Fibroblast of the aortic adventitia (primary cell): ENCODE measurements at regions not wholly inside any gene's neighbourhood (a gene's known extent, or its start where the extent isn't known, plus 50 kb on each side); places are given as distances from the start of the nearest gene placed in this dataset.
A peak's percentile ranks its signal among the peaks of the same experiment; 100 is the strongest.

Experiments used
- DNase-seq: peaks from one replicate; pipeline ENCODE4 v3.0.0-alpha.2; 2010; ENCODE audit warnings: low read depth
- H3K4me3 ChIP-seq: 2 replicates; pipeline ENCODE4 v1.5.1; 2011; ENCODE audit warnings: low read depth, mild to moderate bottlenecking, control low read depth, low read length, moderate library complexity
- TF ChIP-seq, protein P1 (sequence below): IDR thresholded peaks from 2 replicates; pipeline ENCODE4 v1.5.1; 2011; ENCODE audit warnings: mild to moderate bottlenecking, low read length, control low read depth, inconsistent platforms; ENCODE audit not compliant: insufficient read depth

DNA sequence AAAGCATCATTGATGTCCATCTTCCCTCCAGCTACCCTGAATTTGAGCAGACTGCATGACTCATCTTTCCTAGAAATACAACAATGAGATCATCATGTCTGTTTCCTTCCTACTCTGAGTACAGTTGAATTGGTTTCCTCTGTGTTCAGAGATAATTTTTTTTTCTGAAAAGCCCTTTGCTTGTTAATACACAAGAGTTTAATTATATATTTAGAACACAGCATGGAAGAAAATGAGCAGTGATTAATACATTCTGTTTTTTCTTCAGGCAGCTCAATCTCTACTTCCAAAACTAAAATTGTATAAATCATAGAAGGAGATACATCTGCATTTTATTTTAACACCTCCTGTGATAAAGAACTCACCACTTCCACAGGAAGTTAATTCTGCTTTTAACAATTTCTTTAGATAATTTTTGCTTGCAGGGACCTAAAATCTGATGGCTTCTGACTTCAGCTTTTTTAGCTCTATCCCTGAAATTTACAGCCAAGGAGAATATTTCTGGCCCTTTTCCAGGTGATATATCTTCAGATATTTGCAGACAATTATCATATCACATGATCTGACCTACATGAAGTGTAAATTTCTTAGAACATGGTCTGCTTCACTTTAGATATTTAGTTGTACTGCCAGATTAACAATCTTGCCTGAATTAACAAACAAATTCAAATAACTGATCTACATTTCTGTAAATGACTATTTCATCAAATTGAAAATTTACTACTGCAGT is 249.0 kb downstream of the TRIB2 start:
- DNase-seq = peak; percentile 57
- TF ChIP-seq, protein P1, sequence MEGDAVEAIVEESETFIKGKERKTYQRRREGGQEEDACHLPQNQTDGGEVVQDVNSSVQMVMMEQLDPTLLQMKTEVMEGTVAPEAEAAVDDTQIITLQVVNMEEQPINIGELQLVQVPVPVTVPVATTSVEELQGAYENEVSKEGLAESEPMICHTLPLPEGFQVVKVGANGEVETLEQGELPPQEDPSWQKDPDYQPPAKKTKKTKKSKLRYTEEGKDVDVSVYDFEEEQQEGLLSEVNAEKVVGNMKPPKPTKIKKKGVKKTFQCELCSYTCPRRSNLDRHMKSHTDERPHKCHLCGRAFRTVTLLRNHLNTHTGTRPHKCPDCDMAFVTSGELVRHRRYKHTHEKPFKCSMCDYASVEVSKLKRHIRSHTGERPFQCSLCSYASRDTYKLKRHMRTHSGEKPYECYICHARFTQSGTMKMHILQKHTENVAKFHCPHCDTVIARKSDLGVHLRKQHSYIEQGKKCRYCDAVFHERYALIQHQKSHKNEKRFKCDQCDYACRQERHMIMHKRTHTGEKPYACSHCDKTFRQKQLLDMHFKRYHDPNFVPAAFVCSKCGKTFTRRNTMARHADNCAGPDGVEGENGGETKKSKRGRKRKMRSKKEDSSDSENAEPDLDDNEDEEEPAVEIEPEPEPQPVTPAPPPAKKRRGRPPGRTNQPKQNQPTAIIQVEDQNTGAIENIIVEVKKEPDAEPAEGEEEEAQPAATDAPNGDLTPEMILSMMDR = no peak
- no peak overlapping the region for H3K4me3 ChIP-seq

GRCh38 chr2:12967804-12968203 is 251.1 kb downstream of the TRIB2 start:
- TF ChIP-seq, protein P1 = no peak
- H3K4me3 ChIP-seq = no peak overlapping the region
- no peak for DNase-seq

GRCh38 chr2:12968399-12968798 is 251.7 kb downstream of the TRIB2 start:
- TF ChIP-seq, protein P1 = no peak
- DNase-seq = no peak
- H3K4me3 ChIP-seq = no peak overlapping the region

DNA sequence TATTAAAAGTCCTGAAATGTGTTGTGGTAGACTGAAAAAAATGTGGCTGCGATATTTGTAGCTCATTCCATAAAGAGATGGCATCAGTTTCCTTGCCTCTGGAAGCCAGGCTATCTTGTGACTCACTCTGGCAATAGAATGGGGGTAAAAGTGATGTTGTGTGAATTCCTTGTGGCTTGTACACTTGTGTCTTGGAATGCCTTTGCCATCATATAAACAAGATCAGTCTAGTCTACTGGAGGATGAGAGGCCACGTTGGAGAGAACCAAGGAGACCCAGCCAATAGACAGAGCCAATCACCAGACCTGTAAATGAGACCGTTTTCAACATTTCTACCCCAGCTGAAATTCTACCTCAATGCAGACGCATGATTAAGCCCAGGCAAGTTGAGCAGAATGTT is 254.1 kb downstream of the TRIB2 start:
- TF ChIP-seq, protein P1 = no peak
- DNase-seq = peak; percentile 31

GRCh38 chr2:12971581-12972365 is 255.0 kb downstream of the TRIB2 start:
- DNase-seq = no peak
- TF ChIP-seq, protein P1 = no peak
- no peak overlapping the region for H3K4me3 ChIP-seq

More for the DNA sequence above, 254.1 kb downstream of the TRIB2 start:
- no peak overlapping the region for H3K4me3 ChIP-seq

DNA sequence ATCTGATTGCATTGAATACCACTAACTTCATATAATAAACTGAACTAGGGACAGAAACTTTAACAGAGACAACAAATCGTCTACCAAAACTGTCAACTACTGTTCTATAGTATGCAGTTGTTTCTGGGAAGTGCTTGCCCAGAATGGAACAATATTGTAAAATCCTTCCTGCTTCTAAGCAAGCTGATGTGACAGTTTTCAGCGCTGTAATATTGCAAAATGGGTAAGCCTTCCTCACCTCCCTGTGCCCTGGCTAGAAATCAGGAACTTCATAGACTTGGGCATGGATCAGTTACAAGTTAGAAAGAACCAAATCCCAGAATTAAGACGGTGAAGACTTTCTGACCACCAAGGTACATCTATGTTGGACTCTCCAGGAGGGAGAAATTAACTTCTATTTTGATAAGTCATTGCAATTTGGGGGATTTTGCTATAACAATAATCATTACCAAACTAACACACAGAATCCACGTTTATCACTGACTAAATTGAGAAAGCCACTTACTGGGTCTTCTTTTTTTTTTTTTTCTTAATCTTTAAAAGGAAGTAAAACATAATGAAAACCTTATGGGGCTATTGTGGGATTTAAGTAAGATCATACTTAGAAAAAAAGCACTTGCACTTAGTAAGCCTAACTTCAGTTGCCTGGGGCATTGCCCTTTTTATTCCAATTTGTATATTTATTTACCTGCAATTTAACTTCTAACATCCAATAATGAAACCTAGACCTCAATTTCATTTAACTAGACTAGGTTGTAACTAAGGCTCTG is 261.5 kb downstream of the TRIB2 start:
- H3K4me3 ChIP-seq = no peak overlapping the region
- peak; percentile 20 for DNase-seq
- TF ChIP-seq, protein P1 = no peak
